Liver (tissue), 8 donors: ENCODE measurements at regions not wholly inside any gene's neighbourhood (a gene's known extent, or its start where the extent isn't known, plus 50 kb on each side); places are given as distances from the start of the nearest gene placed in this dataset.

ENCODE experiments used
- DNase-seq: peaks from one replicate; pipeline ENCODE4 v3.0.0-alpha.2; 2017; ENCODE audit warnings: low spot score
- H3K27ac ChIP-seq, 2 donors: one replicate each; pipeline ENCODE4 v1.7.0; 2013; ENCODE audit warnings: inconsistent platforms in 2 of 2, low read length in 2 of 2, control low read depth in 1 of 2, low read depth in 1 of 2, mild to moderate bottlenecking in 1 of 2
- H3K27me3 ChIP-seq, 4 donors: one replicate each; pipeline versions ENCODE4 v1.6.1 to v1.7.0; 2013; ENCODE audit warnings: low read length in 3 of 4, inconsistent platforms in 1 of 4, mild to moderate bottlenecking in 1 of 4, moderate library complexity in 1 of 4; ENCODE audit not compliant: control insufficient read depth in 4 of 4, insufficient read depth in 4 of 4
- H3K36me3 ChIP-seq, 4 donors: one replicate each; pipeline versions ENCODE4 v1.6.1 to v1.7.0; 2013; ENCODE audit warnings: low read length in 3 of 4, mild to moderate bottlenecking in 3 of 4, low read depth in 1 of 4, moderate library complexity in 1 of 4; ENCODE audit not compliant: control insufficient read depth in 4 of 4, insufficient read depth in 3 of 4
- H3K4me1 ChIP-seq, 4 donors: one replicate each; pipeline versions ENCODE4 v1.6.1 to v1.7.0; 2013; ENCODE audit warnings: low read length in 3 of 4, mild to moderate bottlenecking in 3 of 4, moderate library complexity in 1 of 4; ENCODE audit not compliant: control insufficient read depth in 4 of 4, insufficient read depth in 4 of 4
- H3K4me3 ChIP-seq, 3 donors: one replicate each; pipeline versions ENCODE4 v1.6.1 to v1.7.0; 2013; ENCODE audit warnings: low read length in 3 of 3, control low read depth in 1 of 3, low read depth in 1 of 3, mild to moderate bottlenecking in 1 of 3
- H3K9ac ChIP-seq, 2 donors: one replicate each; pipeline ENCODE4 v1.7.0; 2013; ENCODE audit warnings: low read length in 2 of 2, mild to moderate bottlenecking in 2 of 2, moderate library complexity in 2 of 2, control low read depth in 1 of 2, low read depth in 1 of 2
- H3K9me3 ChIP-seq, 4 donors: one replicate each; pipeline versions ENCODE4 v1.6.1 to v1.7.0; 2013; ENCODE audit warnings: low read length in 3 of 4; ENCODE audit not compliant: control insufficient read depth in 4 of 4
- ATF3 ChIP-seq: IDR thresholded peaks from 2 replicates; pipeline ENCODE4 v1.6.1; 2016; ENCODE audit warnings: antibody characterized with exemption
- CTCF ChIP-seq: fragments of 150-350 bp; IDR thresholded peaks from 2 replicates; pipeline ENCODE4 v1.5.1; 2017; ENCODE audit warnings: improper control_type of control experiment, low read depth, low read length; ENCODE audit not compliant: missing input control
- EGR1 ChIP-seq, 2 donors: IDR thresholded peaks; 2 replicates each; pipeline ENCODE4 v1.6.1; 2016 to 2018; ENCODE audit warnings: antibody characterized with exemption in 2 of 2, low read depth in 2 of 2
- FOXA1 ChIP-seq: IDR thresholded peaks from 2 replicates; pipeline ENCODE4 v1.6.1; 2016; ENCODE audit warnings: antibody characterized with exemption
- FOXA2 ChIP-seq: IDR thresholded peaks from 2 replicates; pipeline ENCODE4 v1.6.1; 2016; ENCODE audit warnings: antibody characterized with exemption
- GABPA ChIP-seq, 2 donors: IDR thresholded peaks in 1 of 2; conservative IDR thresholded peaks in 1 of 2; 2 replicates each; pipeline ENCODE4 v1.6.1; 2016; ENCODE audit warnings: antibody characterized with exemption in 2 of 2, mild to moderate bottlenecking in 1 of 2, moderate library complexity in 1 of 2
- HNF4A ChIP-seq, 2 donors: conservative IDR thresholded peaks; 2 replicates each; pipeline ENCODE4 v1.6.1; 2016; ENCODE audit warnings: antibody characterized with exemption in 2 of 2, mild to moderate bottlenecking in 2 of 2
- HNF4G ChIP-seq: IDR thresholded peaks from 2 replicates; pipeline ENCODE4 v1.6.1; 2016; ENCODE audit warnings: antibody characterized with exemption
- JUND ChIP-seq, 2 donors: IDR thresholded peaks; 2 replicates each; pipeline ENCODE4 v1.6.1; 2016; ENCODE audit warnings: antibody characterized with exemption in 2 of 2
- MAX ChIP-seq: IDR thresholded peaks from 2 replicates; pipeline ENCODE4 v1.6.1; 2016; ENCODE audit warnings: antibody characterized with exemption
- NR2F2 ChIP-seq: IDR thresholded peaks from 2 replicates; pipeline ENCODE4 v1.6.1; 2016; ENCODE audit warnings: antibody characterized with exemption
- RAD21 ChIP-seq, 2 donors: IDR thresholded peaks; 2 replicates each; pipeline ENCODE4 v1.6.1; 2016; ENCODE audit warnings: antibody characterized with exemption in 2 of 2, mild to moderate bottlenecking in 2 of 2
- REST ChIP-seq: IDR thresholded peaks from 2 replicates; pipeline ENCODE4 v1.6.1; 2016; ENCODE audit warnings: antibody characterized with exemption, mild to moderate bottlenecking
- RXRA ChIP-seq, 2 donors: IDR thresholded peaks; 2 replicates each; pipeline ENCODE4 v1.6.1; 2017 to 2018; ENCODE audit warnings: antibody characterized with exemption in 2 of 2, mild to moderate bottlenecking in 1 of 2
- SP1 ChIP-seq: IDR thresholded peaks from 2 replicates; pipeline ENCODE4 v1.6.1; 2018; ENCODE audit warnings: antibody characterized with exemption, mild to moderate bottlenecking
- TAF1 ChIP-seq: conservative IDR thresholded peaks from 2 replicates; pipeline ENCODE4 v1.6.1; 2016; ENCODE audit warnings: antibody characterized with exemption, mild to moderate bottlenecking
- YY1 ChIP-seq: IDR thresholded peaks from 2 replicates; pipeline ENCODE4 v1.6.1; 2016; ENCODE audit warnings: antibody characterized with exemption, mild to moderate bottlenecking
- ZBTB33 ChIP-seq: IDR thresholded peaks from 2 replicates; pipeline ENCODE4 v1.6.1; 2016; ENCODE audit warnings: antibody characterized with exemption
- WGBS: extraction: QIAGEN DNeasy Blood & Tissue Kit; methylation state at CpG from one replicate; pipeline ENCODE4 v1.1.7; 2013; 5-methylcytosine and 5-hydroxymethylcytosine counted together
- donor health status: healthy.
- donor health status: healthy.
- donor health status: healthy.
- donor health status: healthy.
- donor health status: healthy.

GRCh38 chr2:224208443-224208842 is 169.4 kb upstream of the SERPINE2 start (continued):
- TF ChIP-seq CTCF (no peak), HNF4A (conservative IDR thresholded peaks at IDR 0.05) (no peak)

- Histone ChIP-seq H3K36me3 (no peaks in the 10 kb centered on the region), H3K9ac (no peak overlapping the region), H3K4me1 (no peaks in the 10 kb centered on the region), H3K4me3 (no peak overlapping the region), H3K9me3 (no peaks in the 10 kb centered on the region), H3K27ac (no peak overlapping the region), H3K27me3 (no peaks in the 10 kb centered on the region)
- no peak for TF ChIP-seq SP1
- TF ChIP-seq HNF4G: no peak
- no peak for TF ChIP-seq NR2F2
- TF ChIP-seq FOXA1: no peak
- no peak for TF ChIP-seq RAD21 (IDR thresholded peaks at IDR 0.05)
- TF ChIP-seq RXRA (IDR thresholded peaks at IDR 0.05): no peak
- TF ChIP-seq YY1: no peak
- TF ChIP-seq MAX: no peak
- TF ChIP-seq REST: no peak
- no peak for TF ChIP-seq JUND (IDR thresholded peaks at IDR 0.05)
- no peak for TF ChIP-seq FOXA2
- no peak for TF ChIP-seq HNF4A (conservative IDR thresholded peaks at IDR 0.05)
- no peak for TF ChIP-seq TAF1
- TF ChIP-seq ATF3: no peak
- DNase-seq: no peak
- WGBS: 63% methylated on average over 3 of the region's 3 CpGs
These were observed 168.9 kb upstream of the SERPINE2 start for GRCh38 chr2:224208007-224208406.

- Histone ChIP-seq H3K27me3 (peaks cover 0 to 6% (median 0%) of the 10 kb centered on the region in 4 donors), H3K9me3 (no peaks in the 10 kb centered on the region), H3K9ac (no peak overlapping the region), H3K36me3 (no peaks in the 10 kb centered on the region), H3K4me3 (no peak overlapping the region), H3K27ac (no peak overlapping the region), H3K4me1 (no peaks in the 10 kb centered on the region)
- WGBS: 84% methylated on average over 3 of the region's 3 CpGs
- no peak for DNase-seq
- TF ChIP-seq ZBTB33 (no peak), MAX (no peak), REST (no peak), JUND (IDR thresholded peaks at IDR 0.05) (no peak), SP1 (no peak), RAD21 (IDR thresholded peaks at IDR 0.05) (no peak), NR2F2 (no peak), GABPA (IDR thresholded peaks at IDR 0.05 in 1 of 2, conservative IDR thresholded peaks at IDR 0.05 in 1 of 2) (no peak), ATF3 (no peak), EGR1 (IDR thresholded peaks at IDR 0.05; ENCODE audit: low read depth in 2 of 2) (no peak), HNF4G (no peak), YY1 (no peak), HNF4A (conservative IDR thresholded peaks at IDR 0.05) (no peak), FOXA1 (no peak)
These were observed 167.7 kb upstream of the SERPINE2 start for GRCh38 chr2:224206816-224207215.
